GM23338 (cell line): ENCODE measurements at regions not wholly inside any gene's neighbourhood (a gene's known extent, or its start where the extent isn't known, plus 50 kb on each side); places are given as distances from the start of the nearest gene placed in this dataset.

ENCODE experiments used
- ATAC-seq: fragments of 200-7000 bp; cut with Tn5 transposase; 3 replicates; pipeline ENCODE4 v1.9.1; 2020
- DNase-seq: peaks from one replicate; pipeline ENCODE4 v3.0.0-alpha.2; 2015; ENCODE audit warnings: low spot score
- H2AFZ ChIP-seq: fragments of 200-600 bp; sonication (generic); 2 replicates; pipeline ENCODE4 v1.8.0; 2016; ENCODE audit warnings: antibody characterized with exemption, mild to moderate bottlenecking, moderate library complexity
- H3F3A ChIP-seq: fragments of 200-600 bp; sonication (generic); replicated peaks from 2 replicates; pipeline ENCODE4 v1.8.0; 2017; ENCODE audit warnings: antibody characterized with exemption, mixed run types, low read depth
- H3K27ac ChIP-seq: fragments of 200-600 bp; sonication (generic); 2 replicates; pipeline ENCODE4 v1.6.1; 2016; ENCODE audit warnings: low read depth
- H3K27me3 ChIP-seq: fragments of 200-600 bp; sonication (generic); 2 replicates; pipeline ENCODE4 v1.8.0; 2016; ENCODE audit warnings: mild to moderate bottlenecking, mixed run types, moderate library complexity; ENCODE audit not compliant: insufficient read depth
- H3K36me3 ChIP-seq: fragments of 200-600 bp; sonication (generic); 2 replicates; pipeline ENCODE4 v1.8.0; 2016; ENCODE audit warnings: mild to moderate bottlenecking; ENCODE audit not compliant: insufficient read depth
- H3K4me1 ChIP-seq: fragments of 200-600 bp; sonication (generic); 2 replicates; pipeline ENCODE4 v1.8.0; 2016; ENCODE audit warnings: mild to moderate bottlenecking, moderate library complexity; ENCODE audit not compliant: insufficient read depth
- H3K4me2 ChIP-seq: fragments of 200-600 bp; sonication (generic); 2 replicates; pipeline ENCODE4 v1.7.1; 2017; ENCODE audit warnings: mixed run types
- H3K4me3 ChIP-seq: fragments of 200-600 bp; sonication (generic); 2 replicates; pipeline ENCODE4 v1.6.1; 2016; ENCODE audit warnings: mixed run types
- H3K79me2 ChIP-seq: fragments of 200-600 bp; sonication (generic); replicated peaks from 2 replicates; pipeline ENCODE4 v1.8.0; 2017; ENCODE audit warnings: mild to moderate bottlenecking; ENCODE audit not compliant: insufficient read depth
- H3K9me2 ChIP-seq: fragments of 200-600 bp; sonication (generic); 2 replicates; pipeline ENCODE4 v1.8.0; 2017; ENCODE audit not compliant: insufficient read depth
- H4K20me1 ChIP-seq: fragments of 200-600 bp; sonication (generic); replicated peaks from 2 replicates; pipeline ENCODE4 v1.8.0; 2017; ENCODE audit warnings: mild to moderate bottlenecking; ENCODE audit not compliant: insufficient read depth
- H3K27ac Mint-ChIP-seq: 2 replicates; pipeline ENCODE4 v1.8.0; 2020; ENCODE audit warnings: inconsistent platforms, mild to moderate bottlenecking, moderate library complexity, mixed read lengths
- H3K27me3 Mint-ChIP-seq: 3 replicates; pipeline ENCODE4 v1.8.0; 2022; ENCODE audit warnings: low read depth, mild to moderate bottlenecking, moderate library complexity, mixed read lengths, inconsistent platforms; ENCODE audit not compliant: insufficient read depth, poor library complexity
- H3K36me3 Mint-ChIP-seq: 3 replicates; pipeline ENCODE4 v1.8.0; 2021; ENCODE audit warnings: low read depth, mild to moderate bottlenecking, inconsistent platforms, moderate library complexity, mixed read lengths
- H3K4me1 Mint-ChIP-seq: 3 replicates; pipeline ENCODE4 v1.8.0; 2020; ENCODE audit warnings: mild to moderate bottlenecking, inconsistent platforms, mixed read lengths
- H3K4me3 Mint-ChIP-seq: 3 replicates; pipeline ENCODE4 v1.8.0; 2021; ENCODE audit warnings: moderate library complexity, mild to moderate bottlenecking, inconsistent platforms, mixed read lengths
- H3K9me3 Mint-ChIP-seq: 3 replicates; pipeline ENCODE4 v1.8.0; 2020; ENCODE audit warnings: moderate library complexity, mild to moderate bottlenecking, inconsistent platforms, mixed read lengths
- STAT1 ChIP-seq: IDR thresholded peaks from one replicate; pipeline ENCODE4 v1.6.1; 2016; ENCODE audit warnings: antibody characterized with exemption; ENCODE audit not compliant: unreplicated experiment
- TF ChIP-seq, protein P1 (sequence below): IDR thresholded peaks from one replicate; pipeline ENCODE4 v1.6.1; 2018; ENCODE audit warnings: antibody characterized with exemption; ENCODE audit not compliant: unreplicated experiment
- TF ChIP-seq, protein P2 (sequence below): fragments of 250-450 bp; sonication (Bioruptor Pico); IDR thresholded peaks from 2 replicates; pipeline ENCODE4 v1.5.0; 2020; ENCODE audit warnings: mild to moderate bottlenecking, moderate library complexity

DNA sequence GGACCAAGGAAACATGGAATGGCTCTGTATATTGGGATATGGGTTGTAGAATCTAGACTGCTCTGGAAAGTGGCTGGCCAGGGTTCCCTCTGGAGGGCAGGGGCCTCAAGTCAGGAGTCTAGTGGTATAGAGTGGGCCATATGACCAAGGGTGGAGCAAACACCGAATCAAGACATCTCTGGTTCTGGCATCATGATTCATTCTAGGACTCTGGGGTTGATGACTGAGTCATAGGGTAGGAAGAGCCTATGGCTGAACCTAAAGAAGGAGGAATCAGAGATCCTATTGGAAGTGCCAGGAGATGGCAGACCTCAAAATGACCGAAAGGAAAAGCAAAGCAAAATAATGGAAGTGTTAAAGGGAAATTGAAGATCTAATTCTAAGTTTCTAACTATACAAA is 356.4 kb upstream of the PRICKLE1 start:
- Mint-ChIP-seq H3K27ac (no peak overlapping the region), H3K4me1 (no peaks in the 10 kb centered on the region), H3K4me3 (no peak overlapping the region), H3K27me3 (peaks cover 2% of the 10 kb centered on the region), H3K36me3 (peaks cover 8% of the 10 kb centered on the region), H3K9me3 (peaks cover 24% of the 10 kb centered on the region)
- Histone ChIP-seq H3K4me1 (no peaks in the 10 kb centered on the region), H3K27ac (no peak overlapping the region), H3K27me3 (no peaks in the 10 kb centered on the region), H3K9me2 (peaks cover 6% of the 10 kb centered on the region; the same call in 1 of the 2 replicates), H3F3A (no peaks in the 10 kb centered on the region), H3K4me2 (no peak overlapping the region), H3K79me2 (no peaks in the 10 kb centered on the region), H4K20me1 (no peaks in the 10 kb centered on the region), H3K4me3 (no peak overlapping the region), H2AFZ (no peak overlapping the region), H3K36me3 (no peaks in the 10 kb centered on the region)
- TF ChIP-seq, protein P1, sequence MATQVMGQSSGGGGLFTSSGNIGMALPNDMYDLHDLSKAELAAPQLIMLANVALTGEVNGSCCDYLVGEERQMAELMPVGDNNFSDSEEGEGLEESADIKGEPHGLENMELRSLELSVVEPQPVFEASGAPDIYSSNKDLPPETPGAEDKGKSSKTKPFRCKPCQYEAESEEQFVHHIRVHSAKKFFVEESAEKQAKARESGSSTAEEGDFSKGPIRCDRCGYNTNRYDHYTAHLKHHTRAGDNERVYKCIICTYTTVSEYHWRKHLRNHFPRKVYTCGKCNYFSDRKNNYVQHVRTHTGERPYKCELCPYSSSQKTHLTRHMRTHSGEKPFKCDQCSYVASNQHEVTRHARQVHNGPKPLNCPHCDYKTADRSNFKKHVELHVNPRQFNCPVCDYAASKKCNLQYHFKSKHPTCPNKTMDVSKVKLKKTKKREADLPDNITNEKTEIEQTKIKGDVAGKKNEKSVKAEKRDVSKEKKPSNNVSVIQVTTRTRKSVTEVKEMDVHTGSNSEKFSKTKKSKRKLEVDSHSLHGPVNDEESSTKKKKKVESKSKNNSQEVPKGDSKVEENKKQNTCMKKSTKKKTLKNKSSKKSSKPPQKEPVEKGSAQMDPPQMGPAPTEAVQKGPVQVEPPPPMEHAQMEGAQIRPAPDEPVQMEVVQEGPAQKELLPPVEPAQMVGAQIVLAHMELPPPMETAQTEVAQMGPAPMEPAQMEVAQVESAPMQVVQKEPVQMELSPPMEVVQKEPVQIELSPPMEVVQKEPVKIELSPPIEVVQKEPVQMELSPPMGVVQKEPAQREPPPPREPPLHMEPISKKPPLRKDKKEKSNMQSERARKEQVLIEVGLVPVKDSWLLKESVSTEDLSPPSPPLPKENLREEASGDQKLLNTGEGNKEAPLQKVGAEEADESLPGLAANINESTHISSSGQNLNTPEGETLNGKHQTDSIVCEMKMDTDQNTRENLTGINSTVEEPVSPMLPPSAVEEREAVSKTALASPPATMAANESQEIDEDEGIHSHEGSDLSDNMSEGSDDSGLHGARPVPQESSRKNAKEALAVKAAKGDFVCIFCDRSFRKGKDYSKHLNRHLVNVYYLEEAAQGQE: no peak
- no peak for TF ChIP-seq STAT1
- TF ChIP-seq, protein P2, sequence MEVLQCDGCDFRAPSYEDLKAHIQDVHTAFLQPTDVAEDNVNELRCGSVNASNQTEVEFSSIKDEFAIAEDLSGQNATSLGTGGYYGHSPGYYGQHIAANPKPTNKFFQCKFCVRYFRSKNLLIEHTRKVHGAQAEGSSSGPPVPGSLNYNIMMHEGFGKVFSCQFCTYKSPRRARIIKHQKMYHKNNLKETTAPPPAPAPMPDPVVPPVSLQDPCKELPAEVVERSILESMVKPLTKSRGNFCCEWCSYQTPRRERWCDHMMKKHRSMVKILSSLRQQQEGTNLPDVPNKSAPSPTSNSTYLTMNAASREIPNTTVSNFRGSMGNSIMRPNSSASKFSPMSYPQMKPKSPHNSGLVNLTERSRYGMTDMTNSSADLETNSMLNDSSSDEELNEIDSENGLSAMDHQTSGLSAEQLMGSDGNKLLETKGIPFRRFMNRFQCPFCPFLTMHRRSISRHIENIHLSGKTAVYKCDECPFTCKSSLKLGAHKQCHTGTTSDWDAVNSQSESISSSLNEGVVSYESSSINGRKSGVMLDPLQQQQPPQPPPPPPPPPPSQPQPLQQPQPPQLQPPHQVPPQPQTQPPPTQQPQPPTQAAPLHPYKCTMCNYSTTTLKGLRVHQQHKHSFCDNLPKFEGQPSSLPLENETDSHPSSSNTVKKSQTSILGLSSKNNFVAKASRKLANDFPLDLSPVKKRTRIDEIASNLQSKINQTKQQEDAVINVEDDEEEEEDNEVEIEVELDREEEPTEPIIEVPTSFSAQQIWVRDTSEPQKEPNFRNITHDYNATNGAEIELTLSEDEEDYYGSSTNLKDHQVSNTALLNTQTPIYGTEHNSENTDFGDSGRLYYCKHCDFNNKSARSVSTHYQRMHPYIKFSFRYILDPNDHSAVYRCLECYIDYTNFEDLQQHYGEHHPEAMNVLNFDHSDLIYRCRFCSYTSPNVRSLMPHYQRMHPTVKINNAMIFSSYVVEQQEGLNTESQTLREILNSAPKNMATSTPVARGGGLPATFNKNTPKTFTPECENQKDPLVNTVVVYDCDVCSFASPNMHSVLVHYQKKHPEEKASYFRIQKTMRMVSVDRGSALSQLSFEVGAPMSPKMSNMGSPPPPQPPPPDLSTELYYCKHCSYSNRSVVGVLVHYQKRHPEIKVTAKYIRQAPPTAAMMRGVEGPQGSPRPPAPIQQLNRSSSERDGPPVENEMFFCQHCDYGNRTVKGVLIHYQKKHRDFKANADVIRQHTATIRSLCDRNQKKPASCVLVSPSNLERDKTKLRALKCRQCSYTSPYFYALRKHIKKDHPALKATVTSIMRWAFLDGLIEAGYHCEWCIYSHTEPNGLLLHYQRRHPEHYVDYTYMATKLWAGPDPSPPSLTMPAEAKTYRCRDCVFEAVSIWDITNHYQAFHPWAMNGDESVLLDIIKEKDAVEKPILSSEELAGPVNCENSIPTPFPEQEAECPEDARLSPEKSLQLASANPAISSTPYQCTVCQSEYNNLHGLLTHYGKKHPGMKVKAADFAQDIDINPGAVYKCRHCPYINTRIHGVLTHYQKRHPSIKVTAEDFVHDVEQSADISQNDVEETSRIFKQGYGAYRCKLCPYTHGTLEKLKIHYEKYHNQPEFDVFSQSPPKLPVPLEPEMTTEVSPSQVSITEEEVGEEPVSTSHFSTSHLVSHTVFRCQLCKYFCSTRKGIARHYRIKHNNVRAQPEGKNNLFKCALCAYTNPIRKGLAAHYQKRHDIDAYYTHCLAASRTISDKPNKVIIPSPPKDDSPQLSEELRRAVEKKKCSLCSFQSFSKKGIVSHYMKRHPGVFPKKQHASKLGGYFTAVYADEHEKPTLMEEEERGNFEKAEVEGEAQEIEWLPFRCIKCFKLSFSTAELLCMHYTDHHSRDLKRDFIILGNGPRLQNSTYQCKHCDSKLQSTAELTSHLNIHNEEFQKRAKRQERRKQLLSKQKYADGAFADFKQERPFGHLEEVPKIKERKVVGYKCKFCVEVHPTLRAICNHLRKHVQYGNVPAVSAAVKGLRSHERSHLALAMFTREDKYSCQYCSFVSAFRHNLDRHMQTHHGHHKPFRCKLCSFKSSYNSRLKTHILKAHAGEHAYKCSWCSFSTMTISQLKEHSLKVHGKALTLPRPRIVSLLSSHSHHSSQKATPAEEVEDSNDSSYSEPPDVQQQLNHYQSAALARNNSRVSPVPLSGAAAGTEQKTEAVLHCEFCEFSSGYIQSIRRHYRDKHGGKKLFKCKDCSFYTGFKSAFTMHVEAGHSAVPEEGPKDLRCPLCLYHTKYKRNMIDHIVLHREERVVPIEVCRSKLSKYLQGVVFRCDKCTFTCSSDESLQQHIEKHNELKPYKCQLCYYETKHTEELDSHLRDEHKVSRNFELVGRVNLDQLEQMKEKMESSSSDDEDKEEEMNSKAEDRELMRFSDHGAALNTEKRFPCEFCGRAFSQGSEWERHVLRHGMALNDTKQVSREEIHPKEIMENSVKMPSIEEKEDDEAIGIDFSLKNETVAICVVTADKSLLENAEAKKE (CRISPR knock-in tag): no peak
- ATAC-seq: no peak
- no peak for DNase-seq
